Endothelial cell (in vitro differentiated cells): ENCODE measurements at regions not wholly inside any gene's neighbourhood (a gene's known extent, or its start where the extent isn't known, plus 50 kb on each side); places are given as distances from the start of the nearest gene placed in this dataset.
A peak's percentile ranks its signal among the peaks of the same experiment; 100 is the strongest.

ENCODE experiments used
- DNase-seq: peaks from one replicate; pipeline ENCODE4 v3.0.0; 2021; ENCODE audit warnings: low spot score
- H3K27ac Mint-ChIP-seq: one replicate; pipeline ENCODE4 v1.8.0; 2021; ENCODE audit warnings: mixed read lengths, inconsistent platforms; ENCODE audit not compliant: unreplicated experiment
- H3K27me3 Mint-ChIP-seq: one replicate; pipeline ENCODE4 v1.8.0; 2021; ENCODE audit warnings: mild to moderate bottlenecking, moderate library complexity, mixed read lengths, inconsistent platforms; ENCODE audit not compliant: unreplicated experiment
- H3K36me3 Mint-ChIP-seq: one replicate; pipeline ENCODE4 v1.8.0; 2021; ENCODE audit warnings: mild to moderate bottlenecking, low read depth, mixed read lengths, inconsistent platforms; ENCODE audit not compliant: unreplicated experiment
- H3K4me1 Mint-ChIP-seq: one replicate; pipeline ENCODE4 v1.8.0; 2021; ENCODE audit warnings: mild to moderate bottlenecking, mixed read lengths, inconsistent platforms; ENCODE audit not compliant: unreplicated experiment
- H3K4me3 Mint-ChIP-seq: one replicate; pipeline ENCODE4 v1.8.0; 2021; ENCODE audit warnings: mild to moderate bottlenecking, mixed read lengths, inconsistent platforms; ENCODE audit not compliant: unreplicated experiment
- H3K9me3 Mint-ChIP-seq: one replicate; pipeline ENCODE4 v1.8.0; 2021; ENCODE audit warnings: mixed read lengths, inconsistent platforms; ENCODE audit not compliant: unreplicated experiment
- TF ChIP-seq, protein P1 (sequence below): fragments of 200-600 bp; sonication (generic); IDR thresholded peaks from one replicate; pipeline ENCODE4 v1.5.0; 2021; ENCODE audit warnings: antibody characterized with exemption; ENCODE audit not compliant: unreplicated experiment

DNA sequence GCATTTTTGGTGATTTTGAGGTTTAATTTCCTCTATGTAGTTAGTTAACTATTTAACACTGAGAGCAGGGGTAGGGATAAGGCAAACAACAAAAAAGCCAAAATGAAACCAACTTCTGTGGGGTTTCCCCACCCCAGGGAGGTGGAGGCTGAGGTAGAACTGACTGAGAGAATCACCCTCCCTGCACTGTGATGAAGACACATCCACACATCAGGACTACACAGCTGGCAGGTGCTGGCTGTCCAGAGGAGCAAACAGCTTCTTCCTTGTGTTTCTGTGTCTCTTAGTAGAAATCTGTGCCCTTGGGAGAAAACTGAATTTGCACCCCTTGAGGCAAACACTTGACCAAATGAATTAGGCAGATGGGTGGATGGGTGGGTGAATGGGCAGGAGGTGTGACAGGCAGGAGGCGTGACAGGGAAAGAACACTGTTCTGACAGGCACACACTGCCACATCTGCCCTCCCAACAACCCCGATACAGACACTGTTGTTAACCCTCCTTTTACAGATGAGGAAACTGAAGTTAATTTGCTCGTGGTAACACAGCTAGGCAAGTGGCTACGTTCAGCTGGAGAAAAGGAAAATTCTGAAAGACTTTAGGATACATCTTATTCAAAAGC is 62.9 kb upstream of the AMZ2 start:
- H3K27ac Mint-ChIP-seq = no peak overlapping the region
- H3K4me3 Mint-ChIP-seq = no peak overlapping the region

GRCh38 chr17:68185820-68186219 is 62.0 kb upstream of the AMZ2 start:
- Mint-ChIP-seq H3K27me3 (no peaks in the 10 kb centered on the region), H3K4me3 (no peak overlapping the region), H3K36me3 (no peaks in the 10 kb centered on the region), H3K4me1 (no peaks in the 10 kb centered on the region), H3K9me3 (no peaks in the 10 kb centered on the region), H3K27ac (no peak overlapping the region)
- TF ChIP-seq, protein P1, sequence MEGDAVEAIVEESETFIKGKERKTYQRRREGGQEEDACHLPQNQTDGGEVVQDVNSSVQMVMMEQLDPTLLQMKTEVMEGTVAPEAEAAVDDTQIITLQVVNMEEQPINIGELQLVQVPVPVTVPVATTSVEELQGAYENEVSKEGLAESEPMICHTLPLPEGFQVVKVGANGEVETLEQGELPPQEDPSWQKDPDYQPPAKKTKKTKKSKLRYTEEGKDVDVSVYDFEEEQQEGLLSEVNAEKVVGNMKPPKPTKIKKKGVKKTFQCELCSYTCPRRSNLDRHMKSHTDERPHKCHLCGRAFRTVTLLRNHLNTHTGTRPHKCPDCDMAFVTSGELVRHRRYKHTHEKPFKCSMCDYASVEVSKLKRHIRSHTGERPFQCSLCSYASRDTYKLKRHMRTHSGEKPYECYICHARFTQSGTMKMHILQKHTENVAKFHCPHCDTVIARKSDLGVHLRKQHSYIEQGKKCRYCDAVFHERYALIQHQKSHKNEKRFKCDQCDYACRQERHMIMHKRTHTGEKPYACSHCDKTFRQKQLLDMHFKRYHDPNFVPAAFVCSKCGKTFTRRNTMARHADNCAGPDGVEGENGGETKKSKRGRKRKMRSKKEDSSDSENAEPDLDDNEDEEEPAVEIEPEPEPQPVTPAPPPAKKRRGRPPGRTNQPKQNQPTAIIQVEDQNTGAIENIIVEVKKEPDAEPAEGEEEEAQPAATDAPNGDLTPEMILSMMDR = no peak
- DNase-seq = no peak

More for the DNA sequence above, 62.9 kb upstream of the AMZ2 start:
- Mint-ChIP-seq H3K27me3 (no peaks in the 10 kb centered on the region), H3K36me3 (no peaks in the 10 kb centered on the region), H3K9me3 (no peaks in the 10 kb centered on the region), H3K4me1 (no peaks in the 10 kb centered on the region)
- TF ChIP-seq, protein P1 = no peak
- no peak for DNase-seq

DNA sequence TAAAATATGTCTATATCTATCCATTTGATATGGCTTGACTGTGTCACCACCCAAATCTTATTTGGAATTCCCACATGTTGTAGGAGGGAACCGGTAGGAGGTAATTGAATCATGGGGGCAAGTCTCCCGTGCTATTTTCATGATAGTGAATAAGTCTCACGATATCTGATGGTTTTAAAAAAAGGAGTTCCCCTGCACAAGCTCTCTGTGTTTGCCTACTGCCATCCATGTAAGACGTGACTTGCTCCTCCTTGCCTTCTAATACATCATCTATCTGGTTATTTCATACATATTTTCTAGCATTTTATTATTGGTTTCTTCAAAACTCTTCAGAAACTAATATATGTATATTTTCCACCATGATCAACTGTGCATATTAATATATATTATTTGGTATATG is 57.3 kb upstream of the AMZ2 start:
- Mint-ChIP-seq H3K4me3 (no peak overlapping the region), H3K4me1 (no peaks in the 10 kb centered on the region), H3K9me3 (no peaks in the 10 kb centered on the region), H3K27me3 (peaks cover 4% of the 10 kb centered on the region), H3K27ac (no peak overlapping the region), H3K36me3 (peaks cover 4% of the 10 kb centered on the region)
- no peak for DNase-seq
- TF ChIP-seq, protein P1 = no peak

GRCh38 chr17:68195667-68196393 is 52.0 kb upstream of the AMZ2 start:
- Mint-ChIP-seq H3K27ac (no peak overlapping the region), H3K4me3 (no peak overlapping the region), H3K36me3 (peaks cover 4% of the 10 kb centered on the region), H3K27me3 (peaks cover 15% of the 10 kb centered on the region), H3K9me3 (no peaks in the 10 kb centered on the region), H3K4me1 (peaks cover 13% of the 10 kb centered on the region)
- DNase-seq = peak; percentile 38
- TF ChIP-seq, protein P1 = no peak
